ENCODE measurements at regions not wholly inside any gene's neighbourhood (a gene's known extent, or its start where the extent isn't known, plus 50 kb on each side); places are given as distances from the start of the nearest gene placed in this dataset.

GRCh38 chr6:12628327-12628726, 88.2 kb upstream of the PHACTR1 start:
- TF ChIP-seq POLR2A (IDR thresholded peaks at IDR 0.05) (no peak), CTCF (IDR thresholded peaks at IDR 0.05) (no peak)

Measured in testis (tissue), 2 donors.